ENCODE measurements at regions not wholly inside any gene's neighbourhood (a gene's known extent, or its start where the extent isn't known, plus 50 kb on each side); places are given as distances from the start of the nearest gene placed in this dataset.

DNA sequence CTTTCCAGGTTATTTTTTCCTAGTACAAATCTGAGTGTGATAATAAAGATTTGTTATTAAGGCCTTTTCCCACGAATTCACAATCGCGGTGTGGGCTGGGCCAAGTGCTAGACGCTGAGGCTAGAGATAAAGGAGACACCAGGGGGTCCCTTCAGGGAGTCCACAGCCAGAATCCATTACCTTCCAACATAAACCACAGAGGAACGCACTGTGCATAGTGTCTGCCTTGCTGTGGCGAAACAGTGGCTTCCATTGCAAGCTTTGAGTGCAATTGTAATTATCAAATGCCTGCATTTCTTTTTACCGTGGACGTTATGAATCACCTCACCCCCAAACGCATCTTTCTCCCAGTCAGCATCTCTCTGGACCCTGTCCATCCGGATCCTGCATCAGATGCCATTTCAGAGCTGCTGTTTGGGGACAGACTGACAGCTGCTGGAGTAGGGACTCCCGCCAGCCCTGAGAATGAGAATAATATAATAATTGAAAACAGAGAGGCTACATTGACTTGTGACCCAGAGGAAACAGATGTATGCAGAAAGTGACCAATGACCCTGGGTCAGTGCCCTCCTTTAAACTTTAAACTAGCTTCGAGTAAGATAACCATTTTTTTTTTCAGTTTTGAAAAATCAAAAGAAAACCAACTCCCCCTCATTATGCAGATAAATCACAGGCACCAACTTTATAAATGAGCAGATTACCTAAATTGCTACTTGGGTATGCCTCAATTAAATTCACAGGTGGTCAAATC lies 456.2 kb upstream of the NRP1 start:
- TF ChIP-seq EZH2 (IDR thresholded peaks at IDR 0.05; ENCODE audit: borderline replicate concordance, low read length), result no peak
- TF ChIP-seq, protein P1, sequence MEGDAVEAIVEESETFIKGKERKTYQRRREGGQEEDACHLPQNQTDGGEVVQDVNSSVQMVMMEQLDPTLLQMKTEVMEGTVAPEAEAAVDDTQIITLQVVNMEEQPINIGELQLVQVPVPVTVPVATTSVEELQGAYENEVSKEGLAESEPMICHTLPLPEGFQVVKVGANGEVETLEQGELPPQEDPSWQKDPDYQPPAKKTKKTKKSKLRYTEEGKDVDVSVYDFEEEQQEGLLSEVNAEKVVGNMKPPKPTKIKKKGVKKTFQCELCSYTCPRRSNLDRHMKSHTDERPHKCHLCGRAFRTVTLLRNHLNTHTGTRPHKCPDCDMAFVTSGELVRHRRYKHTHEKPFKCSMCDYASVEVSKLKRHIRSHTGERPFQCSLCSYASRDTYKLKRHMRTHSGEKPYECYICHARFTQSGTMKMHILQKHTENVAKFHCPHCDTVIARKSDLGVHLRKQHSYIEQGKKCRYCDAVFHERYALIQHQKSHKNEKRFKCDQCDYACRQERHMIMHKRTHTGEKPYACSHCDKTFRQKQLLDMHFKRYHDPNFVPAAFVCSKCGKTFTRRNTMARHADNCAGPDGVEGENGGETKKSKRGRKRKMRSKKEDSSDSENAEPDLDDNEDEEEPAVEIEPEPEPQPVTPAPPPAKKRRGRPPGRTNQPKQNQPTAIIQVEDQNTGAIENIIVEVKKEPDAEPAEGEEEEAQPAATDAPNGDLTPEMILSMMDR (IDR thresholded peaks at IDR 0.05; ENCODE audit: low read length), result no peak

Data from OCI-LY1 (cell line).